Mononuclear cell (primary cell): ENCODE measurements at regions not wholly inside any gene's neighbourhood (a gene's known extent, or its start where the extent isn't known, plus 50 kb on each side); places are given as distances from the start of the nearest gene placed in this dataset.

ENCODE experiments used
- H3K27me3 ChIP-seq: 2 replicates; pipeline ENCODE4 v1.6.0; 2011; ENCODE audit warnings: low read length, control low read depth; ENCODE audit not compliant: insufficient read depth
- H3K4me1 ChIP-seq: 2 replicates; pipeline ENCODE4 v1.5.1; 2011; ENCODE audit warnings: mild to moderate bottlenecking, low read length, control low read depth; ENCODE audit not compliant: insufficient read depth
- H3K4me3 ChIP-seq: 2 replicates; pipeline ENCODE4 v1.5.1; 2011; ENCODE audit warnings: mild to moderate bottlenecking, low read length, moderate library complexity
- H3K9me3 ChIP-seq: 2 replicates; pipeline ENCODE4 v1.5.1; 2011; ENCODE audit warnings: low read depth, mild to moderate bottlenecking, control low read depth, low read length

DNA sequence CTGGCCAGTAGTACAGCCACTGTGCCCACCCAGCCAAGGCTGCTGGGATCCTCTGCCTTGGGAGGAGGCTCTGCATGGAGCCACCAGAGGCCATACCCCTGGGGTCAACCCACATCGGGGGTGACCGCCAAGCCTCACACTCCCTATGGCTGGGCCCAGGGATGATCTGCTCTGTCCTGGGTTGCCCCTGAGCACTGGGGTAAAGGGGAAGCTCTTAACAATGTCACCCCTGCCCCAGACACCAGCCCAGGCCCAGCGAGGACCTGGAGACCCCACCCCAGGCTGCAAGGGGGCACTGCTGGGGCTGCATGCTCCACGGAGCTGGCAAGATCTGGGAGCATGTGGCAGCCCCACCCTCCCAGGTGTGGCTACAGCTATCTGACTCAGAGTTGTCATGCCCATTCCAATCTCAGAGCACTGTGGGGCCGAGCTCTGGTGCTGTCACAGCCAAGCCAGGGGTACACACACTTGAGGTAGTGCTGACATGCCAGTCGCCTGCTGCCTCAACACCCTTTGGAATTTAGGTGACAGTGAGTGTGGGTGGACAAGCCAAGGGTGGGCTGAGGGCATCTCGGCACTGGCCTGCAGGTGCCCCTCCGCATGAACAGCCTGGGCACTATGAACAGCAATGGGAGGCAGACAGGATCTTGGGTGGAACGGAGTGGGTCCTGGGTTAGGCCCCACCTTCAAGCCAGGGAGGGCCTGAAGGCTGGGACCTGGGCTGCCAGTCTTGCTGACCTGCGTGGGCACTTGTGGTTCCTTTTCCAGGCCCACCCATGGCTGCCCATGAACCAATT, 427.7 kb downstream of the LRRIQ3 start:
- no peak overlapping the region for H3K4me3 ChIP-seq
- H3K9me3 ChIP-seq = no peaks in the 10 kb centered on the region
- no peaks in the 10 kb centered on the region for H3K27me3 ChIP-seq
- no peaks in the 10 kb centered on the region for H3K4me1 ChIP-seq

DNA sequence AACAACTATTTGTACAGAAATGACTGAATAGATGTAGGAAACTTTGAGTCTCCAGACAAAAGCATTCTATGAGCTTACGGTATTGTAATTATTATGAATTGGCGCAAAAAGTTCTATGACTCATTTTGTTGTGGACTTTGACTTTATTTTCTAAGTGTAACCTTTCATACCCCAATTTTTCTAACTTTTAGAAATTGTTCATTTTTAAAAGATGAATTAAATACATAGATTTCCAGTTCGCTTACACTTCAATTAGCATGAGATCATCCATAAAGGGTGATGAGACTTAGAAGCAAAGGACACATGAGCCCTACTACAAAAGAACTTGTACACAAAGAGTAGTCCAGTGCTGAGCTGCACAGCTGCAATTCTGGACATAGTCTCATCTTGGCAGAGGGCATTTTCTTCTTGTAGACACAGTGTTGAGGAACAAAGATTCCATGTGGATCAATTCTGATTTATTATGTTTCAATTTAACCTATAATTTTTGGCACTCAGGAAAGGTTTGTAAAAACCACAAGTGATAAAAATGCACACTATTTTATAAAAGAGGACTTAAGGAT, 431.1 kb downstream of the LRRIQ3 start:
- Histone ChIP-seq H3K4me1 (no peaks in the 10 kb centered on the region), H3K4me3 (no peak overlapping the region), H3K27me3 (no peaks in the 10 kb centered on the region), H3K9me3 (no peaks in the 10 kb centered on the region)

DNA sequence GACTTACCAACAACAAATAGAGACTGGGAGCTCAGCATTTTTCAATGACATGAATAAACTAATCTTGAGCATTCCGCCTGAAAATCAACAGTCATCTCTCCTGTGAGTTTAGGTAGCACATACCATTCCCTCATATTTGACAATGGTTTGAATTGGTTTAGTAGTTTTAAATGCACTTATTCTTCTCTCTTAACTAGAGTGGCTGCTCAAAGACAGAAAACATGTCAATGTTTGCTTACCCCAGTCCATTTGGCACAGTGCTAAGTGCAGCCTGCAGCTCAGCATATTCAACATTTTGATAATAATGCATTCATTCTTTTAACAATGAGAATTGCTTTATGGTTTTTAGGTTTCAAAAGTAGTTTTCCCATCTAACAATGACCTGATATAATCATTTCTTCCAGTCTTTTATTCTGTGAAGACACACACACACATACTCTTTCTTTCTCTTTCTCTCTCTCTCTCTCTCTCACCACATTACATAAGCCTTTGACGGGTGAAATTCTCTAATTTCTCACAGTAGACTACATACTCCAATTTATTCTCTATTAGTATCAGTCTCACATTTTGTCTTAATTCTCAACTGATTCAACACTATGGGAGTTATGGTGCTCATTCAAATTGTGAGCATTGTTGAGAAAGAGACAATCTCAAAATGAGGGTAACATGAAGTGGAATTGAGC, 432.3 kb downstream of the LRRIQ3 start:
- Histone ChIP-seq H3K27me3 (no peaks in the 10 kb centered on the region), H3K9me3 (no peaks in the 10 kb centered on the region), H3K4me3 (no peak overlapping the region), H3K4me1 (no peaks in the 10 kb centered on the region)

DNA sequence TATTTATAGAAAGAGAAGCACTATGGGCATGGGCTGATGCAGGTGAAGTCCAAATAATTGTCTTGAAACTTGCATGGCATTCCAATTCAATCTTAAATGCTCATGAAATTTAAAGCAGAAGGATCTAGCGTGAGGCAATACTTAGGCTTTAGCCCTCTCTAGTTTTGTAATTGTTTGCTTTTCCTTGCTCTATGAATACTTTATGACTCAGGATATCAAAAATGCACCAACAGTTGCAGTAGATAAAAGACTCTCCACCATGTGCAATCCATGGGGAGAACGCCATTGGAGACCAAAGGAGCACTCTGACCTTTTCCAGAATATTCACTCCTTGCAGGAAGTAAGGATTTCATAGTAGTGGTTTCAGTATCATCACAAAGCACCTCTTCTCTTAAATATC, 436.4 kb downstream of the LRRIQ3 start:
- H3K27me3 ChIP-seq = no peaks in the 10 kb centered on the region
- H3K4me1 ChIP-seq = no peaks in the 10 kb centered on the region
- H3K9me3 ChIP-seq = no peaks in the 10 kb centered on the region
- no peak overlapping the region for H3K4me3 ChIP-seq

DNA sequence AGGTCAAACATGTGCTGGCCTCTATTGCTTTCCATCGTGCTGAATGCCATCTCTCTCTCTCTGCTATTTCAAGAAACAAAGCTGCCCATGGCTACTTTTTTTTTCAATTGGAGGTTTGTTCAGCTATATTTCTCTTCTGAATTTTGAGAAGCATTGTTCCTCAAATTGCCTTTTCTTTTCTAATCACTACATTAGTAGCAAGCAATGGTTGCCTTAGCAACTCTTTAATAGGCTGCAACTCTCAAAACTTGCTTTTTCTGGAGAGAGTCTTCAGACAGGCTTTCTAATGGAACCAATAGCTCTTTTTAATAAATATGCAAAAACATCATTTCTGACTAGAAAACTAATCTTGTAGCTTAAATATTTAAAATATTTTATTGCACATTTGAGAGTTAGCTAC, 439.0 kb downstream of the LRRIQ3 start:
- Histone ChIP-seq H3K4me1 (no peaks in the 10 kb centered on the region), H3K9me3 (no peaks in the 10 kb centered on the region), H3K4me3 (no peak overlapping the region), H3K27me3 (no peaks in the 10 kb centered on the region)

DNA sequence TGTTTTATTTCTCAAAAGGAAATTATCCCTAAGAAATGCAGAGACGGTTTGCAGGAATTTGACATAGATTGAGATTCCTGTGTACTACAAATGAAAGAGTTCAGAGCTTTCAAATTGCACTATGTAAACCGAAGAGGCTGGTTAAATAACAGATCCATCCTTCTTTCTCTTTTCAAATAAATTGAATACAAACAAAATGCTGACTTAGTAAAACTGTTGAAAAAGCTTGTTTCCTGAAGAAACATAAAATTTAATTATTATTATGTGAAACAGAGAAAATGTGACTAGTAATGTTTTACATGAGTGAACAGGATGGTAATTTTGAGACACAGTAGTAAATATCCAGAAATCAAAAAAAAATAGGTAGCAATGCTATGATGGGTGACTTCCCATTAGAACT, 441.2 kb downstream of the LRRIQ3 start:
- Histone ChIP-seq H3K4me1 (no peaks in the 10 kb centered on the region), H3K9me3 (no peaks in the 10 kb centered on the region), H3K27me3 (no peaks in the 10 kb centered on the region), H3K4me3 (no peak overlapping the region)

DNA sequence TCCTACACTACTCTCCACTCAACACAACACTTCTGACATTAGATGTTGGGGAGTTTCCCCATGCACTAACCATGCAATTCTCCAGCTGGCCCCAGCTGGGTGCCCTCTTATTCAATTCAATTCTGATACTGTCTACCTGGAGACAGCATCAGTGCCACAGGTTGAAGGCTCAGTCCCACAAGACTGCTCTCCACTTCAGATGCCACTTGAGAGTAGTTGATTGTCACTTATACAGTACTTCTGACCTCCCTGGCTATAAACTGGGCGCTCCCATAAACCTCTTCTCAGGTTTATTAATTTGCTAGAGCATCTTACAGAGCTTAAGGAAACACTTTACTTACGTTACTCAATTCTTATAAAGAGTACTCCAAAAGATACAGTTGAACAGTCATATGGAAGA, 442.3 kb downstream of the LRRIQ3 start:
- H3K4me1 ChIP-seq = no peaks in the 10 kb centered on the region

DNA sequence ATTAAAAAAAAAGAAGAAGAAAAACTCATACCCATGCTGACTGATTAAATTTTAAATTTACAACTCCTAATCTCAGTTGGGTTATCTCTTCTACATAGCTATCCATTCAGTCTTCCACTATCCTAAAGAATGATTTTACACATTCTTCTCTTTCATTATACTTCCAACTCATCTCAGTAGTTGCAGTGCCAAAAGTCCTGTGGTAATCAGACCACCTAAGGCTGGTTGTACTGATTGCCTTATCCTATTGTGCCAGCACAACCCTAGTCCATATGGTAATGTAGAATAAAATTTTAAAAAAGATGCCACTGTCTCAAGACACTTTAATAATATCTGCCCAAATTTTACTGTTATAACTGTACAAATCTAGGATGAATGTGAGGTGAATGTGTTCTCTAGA, 448.0 kb downstream of the LRRIQ3 start:
- peaks cover 9% of the 10 kb centered on the region for H3K9me3 ChIP-seq
- no peaks in the 10 kb centered on the region for H3K4me1 ChIP-seq
- no peaks in the 10 kb centered on the region for H3K27me3 ChIP-seq
- no peak overlapping the region for H3K4me3 ChIP-seq

More for the DNA sequence above, 442.3 kb downstream of the LRRIQ3 start:
- Histone ChIP-seq H3K9me3 (peaks cover 9% of the 10 kb centered on the region), H3K27me3 (no peaks in the 10 kb centered on the region), H3K4me3 (no peak overlapping the region)

DNA sequence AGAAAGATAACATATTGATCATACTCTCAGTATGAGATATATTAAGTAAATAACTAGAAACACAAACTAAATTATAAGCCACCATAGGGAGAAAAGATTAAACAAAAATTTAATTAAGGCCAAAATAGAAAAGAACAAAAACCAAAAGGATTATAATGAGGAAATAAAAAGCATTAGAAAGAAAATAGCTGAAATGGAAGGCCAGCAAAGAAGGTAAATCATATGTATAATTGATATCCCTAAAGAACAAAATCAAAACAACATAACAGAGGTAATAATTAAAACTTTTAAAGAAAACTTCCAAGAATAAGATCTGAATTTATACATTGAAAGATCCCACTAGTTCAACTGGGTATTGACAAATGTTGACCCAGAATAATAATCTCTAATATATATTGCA, 453.0 kb downstream of the LRRIQ3 start:
- Histone ChIP-seq H3K9me3 (peaks cover 12% of the 10 kb centered on the region), H3K4me3 (no peak overlapping the region), H3K4me1 (no peaks in the 10 kb centered on the region), H3K27me3 (no peaks in the 10 kb centered on the region)

DNA sequence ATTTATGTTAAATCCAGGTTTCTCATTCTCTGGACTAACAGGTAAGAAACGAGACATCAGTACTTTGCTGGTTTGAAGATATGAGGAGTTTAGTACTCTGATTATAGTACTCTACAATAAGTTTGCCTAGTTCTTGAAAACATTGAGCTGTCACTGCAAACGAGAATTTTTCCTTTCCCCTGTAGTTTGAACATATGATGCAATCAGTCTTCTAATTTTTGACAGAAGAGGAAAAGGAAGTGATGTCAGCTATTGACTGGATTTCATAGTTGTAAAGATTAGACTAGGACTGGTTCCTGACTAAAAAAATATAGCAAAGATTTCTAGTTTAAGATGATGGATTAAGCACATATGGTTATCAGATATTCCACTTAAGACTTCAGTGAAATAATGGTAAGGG, 461.9 kb downstream of the LRRIQ3 start:
- H3K9me3 ChIP-seq = no peaks in the 10 kb centered on the region
- H3K4me1 ChIP-seq = no peaks in the 10 kb centered on the region
- no peak overlapping the region for H3K4me3 ChIP-seq
- no peaks in the 10 kb centered on the region for H3K27me3 ChIP-seq

DNA sequence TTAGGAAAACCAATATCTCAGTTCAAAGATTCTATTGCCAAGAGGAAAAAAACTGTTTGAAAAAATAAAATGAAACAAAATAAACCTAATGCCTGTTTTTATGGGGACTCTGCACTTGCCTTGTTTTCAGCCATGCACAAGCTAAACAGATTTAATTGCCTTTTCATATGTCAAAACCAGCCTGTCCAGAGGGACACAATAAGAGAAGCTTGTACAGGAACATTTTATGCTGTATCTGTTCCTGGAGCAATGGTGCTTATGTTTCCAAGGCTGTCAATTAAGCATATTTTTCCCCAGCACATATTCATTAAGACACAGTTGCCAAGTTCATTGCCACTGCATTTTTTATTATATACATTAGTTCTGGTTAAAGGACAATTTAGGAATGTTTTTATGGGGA, 470.9 kb downstream of the LRRIQ3 start:
- H3K27me3 ChIP-seq = no peaks in the 10 kb centered on the region
- no peaks in the 10 kb centered on the region for H3K4me1 ChIP-seq
- no peaks in the 10 kb centered on the region for H3K9me3 ChIP-seq
- H3K4me3 ChIP-seq = no peak overlapping the region

DNA sequence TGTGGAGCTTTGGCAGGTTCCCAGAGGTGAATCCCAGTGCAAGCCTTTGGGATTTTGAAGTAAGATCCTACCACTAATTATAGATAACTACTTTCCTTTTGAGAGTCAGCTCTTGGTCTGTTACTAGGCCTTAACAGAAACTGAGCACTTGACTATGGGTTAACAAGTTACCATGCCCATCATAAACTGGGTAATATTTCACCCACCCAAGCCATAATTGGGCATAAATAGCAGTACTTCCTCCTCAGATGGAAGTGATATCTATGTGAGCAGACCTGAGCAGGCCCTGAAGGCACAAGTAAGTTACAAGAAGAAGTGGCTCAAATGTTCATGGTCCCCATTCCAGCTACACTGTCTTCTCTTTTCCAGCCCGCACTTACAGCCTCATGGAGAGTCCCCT, 475.9 kb downstream of the LRRIQ3 start:
- Histone ChIP-seq H3K4me1 (no peaks in the 10 kb centered on the region), H3K9me3 (no peaks in the 10 kb centered on the region), H3K27me3 (no peaks in the 10 kb centered on the region), H3K4me3 (no peak overlapping the region)

DNA sequence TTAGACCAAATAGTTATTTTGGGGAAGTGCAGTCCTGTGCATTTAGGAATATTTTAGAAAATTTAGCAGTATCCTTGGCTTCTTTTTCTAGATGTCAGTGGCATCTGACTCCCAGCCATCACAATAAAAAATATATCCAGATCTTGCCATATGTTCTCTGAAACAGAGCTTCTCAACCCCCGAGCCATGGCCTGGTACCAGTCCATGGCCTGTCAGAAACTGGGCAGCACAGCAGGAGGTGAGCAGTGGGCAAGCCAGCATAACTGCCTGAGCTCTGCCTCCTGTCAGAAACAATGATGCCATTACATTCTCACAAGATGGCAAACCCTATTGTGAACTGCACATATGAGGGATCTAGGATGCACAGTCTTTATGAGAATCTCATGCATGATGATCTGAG, 480.0 kb downstream of the LRRIQ3 start:
- Histone ChIP-seq H3K4me1 (no peaks in the 10 kb centered on the region), H3K27me3 (no peaks in the 10 kb centered on the region), H3K9me3 (no peaks in the 10 kb centered on the region), H3K4me3 (no peak overlapping the region)

DNA sequence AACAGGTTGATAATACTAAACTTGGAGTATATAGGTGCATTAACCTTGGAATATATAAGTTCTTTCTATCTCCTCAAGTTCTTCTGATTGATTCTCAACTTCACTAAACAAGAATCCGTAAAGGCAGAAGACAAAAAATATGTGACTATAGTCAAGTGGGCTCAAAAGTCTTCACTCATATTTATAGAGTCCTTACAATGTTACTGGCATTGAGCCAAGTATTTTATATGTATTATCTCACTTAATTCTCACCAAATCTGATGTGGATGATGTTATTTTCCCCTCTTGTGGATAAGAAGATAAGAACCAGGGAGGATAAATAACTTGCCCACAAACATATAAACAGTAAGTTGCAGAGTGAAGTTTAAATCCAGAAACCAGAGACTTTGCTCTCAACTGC, 486.9 kb downstream of the LRRIQ3 start:
- Histone ChIP-seq H3K4me3 (no peak overlapping the region), H3K9me3 (no peaks in the 10 kb centered on the region), H3K4me1 (no peaks in the 10 kb centered on the region), H3K27me3 (no peaks in the 10 kb centered on the region)

DNA sequence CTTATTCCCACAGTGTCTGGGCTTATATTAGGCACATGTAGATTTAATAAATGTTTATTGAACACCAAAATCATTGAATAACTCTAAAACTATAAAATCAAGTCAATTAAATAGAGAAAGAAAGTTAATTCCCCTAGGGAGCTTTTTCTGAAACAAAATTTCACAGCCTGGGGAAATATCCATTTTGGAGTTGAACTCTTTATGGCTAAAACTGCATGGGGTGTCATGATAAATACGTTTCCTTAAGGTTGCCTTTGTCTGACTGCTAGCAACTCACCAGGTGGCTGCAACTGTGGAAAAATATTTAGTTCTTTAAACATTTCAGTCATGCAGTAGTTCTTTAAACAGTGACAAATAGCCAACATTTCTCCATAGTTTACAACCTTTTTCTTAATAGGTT, 496.1 kb downstream of the LRRIQ3 start:
- Histone ChIP-seq H3K4me3 (no peak overlapping the region), H3K4me1 (no peaks in the 10 kb centered on the region), H3K9me3 (no peaks in the 10 kb centered on the region)

DNA sequence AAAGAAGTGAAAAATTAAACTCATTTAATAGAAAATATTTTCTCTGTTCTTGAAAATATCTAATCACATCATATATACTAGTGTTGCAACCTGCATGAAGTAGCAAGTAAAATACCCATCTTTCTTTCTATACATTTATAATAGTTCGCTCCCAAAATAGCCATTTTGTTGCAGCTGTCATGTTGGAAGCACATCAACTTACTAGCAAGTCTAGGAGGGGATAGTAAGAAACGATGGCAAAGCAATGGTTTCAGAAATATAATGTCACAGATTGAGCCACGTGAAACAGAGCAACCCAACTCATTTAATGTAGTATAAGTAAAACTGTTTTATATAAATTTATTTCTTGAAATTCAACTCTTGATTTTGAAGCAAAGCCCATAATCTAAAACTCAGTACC, 521.8 kb downstream of the LRRIQ3 start:
- no peaks in the 10 kb centered on the region for H3K27me3 ChIP-seq
- H3K4me3 ChIP-seq = no peak overlapping the region
- no peaks in the 10 kb centered on the region for H3K4me1 ChIP-seq
- H3K9me3 ChIP-seq = no peaks in the 10 kb centered on the region

More for the DNA sequence above, 496.1 kb downstream of the LRRIQ3 start:
- no peaks in the 10 kb centered on the region for H3K27me3 ChIP-seq
